Smooth muscle cell (in vitro differentiated cells): ENCODE measurements at regions not wholly inside any gene's neighbourhood (a gene's known extent, or its start where the extent isn't known, plus 50 kb on each side); places are given as distances from the start of the nearest gene placed in this dataset.

Source experiments
- DNase-seq: peaks from one replicate; lab custom pipeline; 2025; ENCODE audit not compliant: unreplicated experiment; lab: John Stamatoyannopoulos, UW
- H2AFZ ChIP-seq: fragments of 200-600 bp; sonication (generic); 2 replicates; pipeline ENCODE4 v1.6.0; 2016; ENCODE audit warnings: antibody characterized with exemption, low read depth, mild to moderate bottlenecking
- H3F3A ChIP-seq: fragments of 200-600 bp; sonication (generic); 2 replicates; pipeline ENCODE4 v1.6.0; 2017; ENCODE audit warnings: antibody characterized with exemption, low read depth
- H3K27ac ChIP-seq: fragments of 200-600 bp; sonication (generic); 2 replicates; pipeline ENCODE4 v1.5.1; 2016; ENCODE audit warnings: low read depth, mild to moderate bottlenecking
- H3K27me3 ChIP-seq: fragments of 200-600 bp; sonication (generic); 2 replicates; pipeline ENCODE4 v1.6.1; 2016; ENCODE audit warnings: low read depth, mild to moderate bottlenecking
- H3K36me3 ChIP-seq: fragments of 200-600 bp; sonication (generic); 2 replicates; pipeline ENCODE4 v1.5.1; 2016; ENCODE audit warnings: low read depth
- H3K4me1 ChIP-seq: fragments of 200-600 bp; sonication (generic); 2 replicates; pipeline ENCODE4 v1.5.1; 2016; ENCODE audit warnings: low read depth
- H3K4me2 ChIP-seq: fragments of 200-600 bp; sonication (generic); 2 replicates; pipeline ENCODE4 v1.6.0; 2016; ENCODE audit warnings: mild to moderate bottlenecking
- H3K4me3 ChIP-seq: fragments of 200-600 bp; sonication (generic); 2 replicates; pipeline ENCODE4 v1.5.1; 2016; ENCODE audit warnings: mild to moderate bottlenecking
- H3K79me2 ChIP-seq: fragments of 200-600 bp; sonication (generic); 2 replicates; pipeline ENCODE4 v1.6.0; 2016; ENCODE audit warnings: low read depth, mild to moderate bottlenecking
- H3K9ac ChIP-seq: fragments of 200-600 bp; sonication (generic); 2 replicates; pipeline ENCODE4 v1.6.0; 2016; ENCODE audit warnings: low read depth
- H3K9me3 ChIP-seq: fragments of 200-600 bp; sonication (generic); replicated peaks from 2 replicates; pipeline ENCODE4 v1.5.1; 2016; ENCODE audit warnings: low read depth
- H4K20me1 ChIP-seq: fragments of 200-600 bp; sonication (generic); 2 replicates; pipeline ENCODE4 v1.6.0; 2016; ENCODE audit warnings: low read depth
- CTCF ChIP-seq: fragments of 200-600 bp; sonication (generic); IDR thresholded peaks from 2 replicates; pipeline ENCODE4 v1.5.1; 2017; ENCODE audit warnings: borderline replicate concordance, mild to moderate bottlenecking, antibody characterized with exemption; ENCODE audit not compliant: insufficient read depth, poor library complexity, severe bottlenecking
- WGBS: methylation state at CpG from one replicate; pipeline ENCODE4 v1.1.7; 2016; ENCODE audit warnings: low lambda C conversion rate; 5-methylcytosine and 5-hydroxymethylcytosine counted together

- Histone ChIP-seq H3K9me3 (no peaks in the 10 kb centered on the region), H4K20me1 (no peaks in the 10 kb centered on the region), H3K27me3 (no peaks in the 10 kb centered on the region), H3K9ac (no peak overlapping the region), H3K4me3 (no peak overlapping the region), H3F3A (peaks cover 5% of the 10 kb centered on the region), H3K4me1 (peaks cover 9% of the 10 kb centered on the region), H3K4me2 (no peak overlapping the region), H2AFZ (no peak overlapping the region), H3K27ac (no peak overlapping the region), H3K36me3 (no peaks in the 10 kb centered on the region), H3K79me2 (no peaks in the 10 kb centered on the region)
- 100% methylated on average over 1 of the region's 1 CpG for WGBS
- no peak for DNase-seq
- TF ChIP-seq CTCF: no peak
These were observed 821.2 kb downstream of the RPA4 start for GRCh38 chrX:97704881-97705280.

- no peak for DNase-seq
- no peaks in the 10 kb centered on the region for H3K9me3 ChIP-seq
- H3K27ac ChIP-seq: peak overlapping the region; percentile 46
- H3K4me3 ChIP-seq: no peak overlapping the region
- no peaks in the 10 kb centered on the region for H4K20me1 ChIP-seq
- peaks cover 5% of the 10 kb centered on the region for H3F3A ChIP-seq
- no peak for TF ChIP-seq CTCF
- WGBS: 26% methylated on average over 2 of the region's 2 CpGs
- peak overlapping the region; percentile 34 for H2AFZ ChIP-seq
- no peaks in the 10 kb centered on the region for H3K79me2 ChIP-seq
- no peaks in the 10 kb centered on the region for H3K36me3 ChIP-seq
- H3K4me2 ChIP-seq: no peak overlapping the region
- H3K27me3 ChIP-seq: no peaks in the 10 kb centered on the region
- no peak overlapping the region for H3K9ac ChIP-seq
- H3K4me1 ChIP-seq: peaks cover 9% of the 10 kb centered on the region
These were observed 822.2 kb downstream of the RPA4 start for GRCh38 chrX:97705936-97706335.

GRCh38 chrX:97714072-97714471, 830.4 kb downstream of the RPA4 start:
- Histone ChIP-seq H3K79me2 (no peaks in the 10 kb centered on the region), H3K36me3 (no peaks in the 10 kb centered on the region), H3K4me3 (no peak overlapping the region), H2AFZ (no peak overlapping the region), H3K9me3 (no peaks in the 10 kb centered on the region), H3K4me1 (no peaks in the 10 kb centered on the region), H3K27me3 (no peaks in the 10 kb centered on the region), H4K20me1 (no peaks in the 10 kb centered on the region), H3F3A (no peaks in the 10 kb centered on the region), H3K4me2 (no peak overlapping the region), H3K9ac (no peak overlapping the region), H3K27ac (no peak overlapping the region)
- DNase-seq: no peak
- no peak for TF ChIP-seq CTCF

- H3K36me3 ChIP-seq: no peaks in the 10 kb centered on the region
- WGBS: 94% methylated on average over 2 of the region's 2 CpGs
- no peaks in the 10 kb centered on the region for H3F3A ChIP-seq
- no peak for DNase-seq
- H3K4me3 ChIP-seq: no peak overlapping the region
- H3K79me2 ChIP-seq: no peaks in the 10 kb centered on the region
- no peaks in the 10 kb centered on the region for H4K20me1 ChIP-seq
- peaks cover 18% of the 10 kb centered on the region for H3K4me1 ChIP-seq
- no peaks in the 10 kb centered on the region for H3K9me3 ChIP-seq
- H2AFZ ChIP-seq: no peak overlapping the region
- no peak for TF ChIP-seq CTCF
- H3K27ac ChIP-seq: no peak overlapping the region
- no peak overlapping the region for H3K9ac ChIP-seq
- no peak overlapping the region for H3K4me2 ChIP-seq
- no peaks in the 10 kb centered on the region for H3K27me3 ChIP-seq
These were observed 844.5 kb downstream of the RPA4 start for GRCh38 chrX:97728215-97728614.
